Panc1 (cell line): ENCODE measurements at regions not wholly inside any gene's neighbourhood (a gene's known extent, or its start where the extent isn't known, plus 50 kb on each side); places are given as distances from the start of the nearest gene placed in this dataset.

Source experiments
- TF ChIP-seq, protein P1 (sequence below), 2 experiments: IDR thresholded peaks; 2 replicates each; pipeline ENCODE4 v1.6.1; 2011 to 2012; ENCODE audit warnings: low read depth in 2 of 2, control low read depth in 1 of 2, low read length in 1 of 2, mild to moderate bottlenecking in 1 of 2, moderate library complexity in 1 of 2; ENCODE audit not compliant: insufficient read depth in 1 of 2
- TF ChIP-seq, protein P2 (sequence below): fragments of 450-650 bp; IDR thresholded peaks from 2 replicates; pipeline ENCODE4 v1.5.1; 2017; ENCODE audit warnings: mild to moderate bottlenecking

DNA sequence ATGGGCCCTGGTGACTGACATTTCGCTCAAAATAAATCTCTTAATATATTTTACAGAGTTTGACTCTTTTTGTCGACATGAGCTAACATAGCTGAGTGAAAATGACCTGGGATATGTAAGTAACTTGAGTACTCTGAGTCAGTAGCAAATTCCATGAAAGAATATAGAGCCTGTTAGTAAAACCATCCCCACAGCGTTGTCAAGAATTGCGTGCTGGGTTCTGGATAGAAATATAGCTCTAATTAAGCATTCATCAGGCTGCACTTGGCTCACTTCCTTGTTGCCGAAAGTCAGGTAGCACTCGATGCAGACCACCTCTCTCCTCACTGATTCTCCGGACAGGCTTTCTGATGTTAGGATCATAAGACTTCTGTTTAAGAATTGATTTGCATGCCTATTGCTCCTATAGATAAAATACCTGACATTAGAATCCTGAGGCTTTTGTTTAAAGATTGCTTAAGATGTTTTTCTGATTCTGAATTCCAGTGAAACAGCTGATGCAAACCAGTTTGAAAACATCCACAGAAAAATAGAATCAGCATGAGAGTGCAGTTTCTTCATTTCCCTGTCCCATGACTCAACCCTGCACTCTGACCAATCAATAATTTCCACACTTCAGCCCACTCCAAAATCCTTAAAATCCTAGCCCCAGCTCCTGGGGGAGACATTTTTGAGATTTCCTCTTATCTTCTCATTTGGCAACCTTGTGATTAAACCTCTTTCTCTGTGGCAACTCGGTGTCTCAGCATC, 310.6 kb downstream of the DIRAS2 start:
- TF ChIP-seq, protein P1, sequence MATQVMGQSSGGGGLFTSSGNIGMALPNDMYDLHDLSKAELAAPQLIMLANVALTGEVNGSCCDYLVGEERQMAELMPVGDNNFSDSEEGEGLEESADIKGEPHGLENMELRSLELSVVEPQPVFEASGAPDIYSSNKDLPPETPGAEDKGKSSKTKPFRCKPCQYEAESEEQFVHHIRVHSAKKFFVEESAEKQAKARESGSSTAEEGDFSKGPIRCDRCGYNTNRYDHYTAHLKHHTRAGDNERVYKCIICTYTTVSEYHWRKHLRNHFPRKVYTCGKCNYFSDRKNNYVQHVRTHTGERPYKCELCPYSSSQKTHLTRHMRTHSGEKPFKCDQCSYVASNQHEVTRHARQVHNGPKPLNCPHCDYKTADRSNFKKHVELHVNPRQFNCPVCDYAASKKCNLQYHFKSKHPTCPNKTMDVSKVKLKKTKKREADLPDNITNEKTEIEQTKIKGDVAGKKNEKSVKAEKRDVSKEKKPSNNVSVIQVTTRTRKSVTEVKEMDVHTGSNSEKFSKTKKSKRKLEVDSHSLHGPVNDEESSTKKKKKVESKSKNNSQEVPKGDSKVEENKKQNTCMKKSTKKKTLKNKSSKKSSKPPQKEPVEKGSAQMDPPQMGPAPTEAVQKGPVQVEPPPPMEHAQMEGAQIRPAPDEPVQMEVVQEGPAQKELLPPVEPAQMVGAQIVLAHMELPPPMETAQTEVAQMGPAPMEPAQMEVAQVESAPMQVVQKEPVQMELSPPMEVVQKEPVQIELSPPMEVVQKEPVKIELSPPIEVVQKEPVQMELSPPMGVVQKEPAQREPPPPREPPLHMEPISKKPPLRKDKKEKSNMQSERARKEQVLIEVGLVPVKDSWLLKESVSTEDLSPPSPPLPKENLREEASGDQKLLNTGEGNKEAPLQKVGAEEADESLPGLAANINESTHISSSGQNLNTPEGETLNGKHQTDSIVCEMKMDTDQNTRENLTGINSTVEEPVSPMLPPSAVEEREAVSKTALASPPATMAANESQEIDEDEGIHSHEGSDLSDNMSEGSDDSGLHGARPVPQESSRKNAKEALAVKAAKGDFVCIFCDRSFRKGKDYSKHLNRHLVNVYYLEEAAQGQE (IDR thresholded peaks at IDR 0.05; ENCODE audit: insufficient read depth in 1 of 2, low read depth in 2 of 2, low read length in 1 of 2): no peak
- TF ChIP-seq, protein P2, sequence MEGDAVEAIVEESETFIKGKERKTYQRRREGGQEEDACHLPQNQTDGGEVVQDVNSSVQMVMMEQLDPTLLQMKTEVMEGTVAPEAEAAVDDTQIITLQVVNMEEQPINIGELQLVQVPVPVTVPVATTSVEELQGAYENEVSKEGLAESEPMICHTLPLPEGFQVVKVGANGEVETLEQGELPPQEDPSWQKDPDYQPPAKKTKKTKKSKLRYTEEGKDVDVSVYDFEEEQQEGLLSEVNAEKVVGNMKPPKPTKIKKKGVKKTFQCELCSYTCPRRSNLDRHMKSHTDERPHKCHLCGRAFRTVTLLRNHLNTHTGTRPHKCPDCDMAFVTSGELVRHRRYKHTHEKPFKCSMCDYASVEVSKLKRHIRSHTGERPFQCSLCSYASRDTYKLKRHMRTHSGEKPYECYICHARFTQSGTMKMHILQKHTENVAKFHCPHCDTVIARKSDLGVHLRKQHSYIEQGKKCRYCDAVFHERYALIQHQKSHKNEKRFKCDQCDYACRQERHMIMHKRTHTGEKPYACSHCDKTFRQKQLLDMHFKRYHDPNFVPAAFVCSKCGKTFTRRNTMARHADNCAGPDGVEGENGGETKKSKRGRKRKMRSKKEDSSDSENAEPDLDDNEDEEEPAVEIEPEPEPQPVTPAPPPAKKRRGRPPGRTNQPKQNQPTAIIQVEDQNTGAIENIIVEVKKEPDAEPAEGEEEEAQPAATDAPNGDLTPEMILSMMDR: no peak
